ENCODE measurements at regions not wholly inside any gene's neighbourhood (a gene's known extent, or its start where the extent isn't known, plus 50 kb on each side); places are given as distances from the start of the nearest gene placed in this dataset.

DNA sequence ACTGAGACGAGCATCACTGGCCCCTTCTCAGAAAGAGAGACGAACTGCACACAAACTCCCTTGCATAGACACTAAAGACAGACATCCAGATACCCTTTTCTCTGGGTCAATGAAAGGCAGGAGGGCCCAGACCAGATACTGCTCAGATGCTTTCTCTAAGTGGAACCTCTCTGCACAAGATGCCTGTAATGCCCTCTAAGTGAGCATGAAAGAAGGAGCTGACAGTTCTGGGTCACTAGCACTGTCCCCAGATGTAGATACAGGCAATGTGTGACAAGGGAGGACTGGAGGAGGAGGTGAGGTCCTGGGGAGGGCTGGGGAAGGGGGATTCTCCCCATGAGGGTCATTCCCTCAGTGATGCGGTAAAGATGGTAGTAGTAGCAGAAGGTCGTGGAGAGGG lies 501.0 kb upstream of the CDH11 start:
- H3K4me3 ChIP-seq (ENCODE audit: low read depth, low read length): no peak overlapping the region
- no peak for DNase-seq (ENCODE audit: low read depth)
- TF ChIP-seq, protein P1, sequence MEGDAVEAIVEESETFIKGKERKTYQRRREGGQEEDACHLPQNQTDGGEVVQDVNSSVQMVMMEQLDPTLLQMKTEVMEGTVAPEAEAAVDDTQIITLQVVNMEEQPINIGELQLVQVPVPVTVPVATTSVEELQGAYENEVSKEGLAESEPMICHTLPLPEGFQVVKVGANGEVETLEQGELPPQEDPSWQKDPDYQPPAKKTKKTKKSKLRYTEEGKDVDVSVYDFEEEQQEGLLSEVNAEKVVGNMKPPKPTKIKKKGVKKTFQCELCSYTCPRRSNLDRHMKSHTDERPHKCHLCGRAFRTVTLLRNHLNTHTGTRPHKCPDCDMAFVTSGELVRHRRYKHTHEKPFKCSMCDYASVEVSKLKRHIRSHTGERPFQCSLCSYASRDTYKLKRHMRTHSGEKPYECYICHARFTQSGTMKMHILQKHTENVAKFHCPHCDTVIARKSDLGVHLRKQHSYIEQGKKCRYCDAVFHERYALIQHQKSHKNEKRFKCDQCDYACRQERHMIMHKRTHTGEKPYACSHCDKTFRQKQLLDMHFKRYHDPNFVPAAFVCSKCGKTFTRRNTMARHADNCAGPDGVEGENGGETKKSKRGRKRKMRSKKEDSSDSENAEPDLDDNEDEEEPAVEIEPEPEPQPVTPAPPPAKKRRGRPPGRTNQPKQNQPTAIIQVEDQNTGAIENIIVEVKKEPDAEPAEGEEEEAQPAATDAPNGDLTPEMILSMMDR (IDR thresholded peaks at IDR 0.05; ENCODE audit: insufficient read depth, low read depth, low read length): no peak

DNA sequence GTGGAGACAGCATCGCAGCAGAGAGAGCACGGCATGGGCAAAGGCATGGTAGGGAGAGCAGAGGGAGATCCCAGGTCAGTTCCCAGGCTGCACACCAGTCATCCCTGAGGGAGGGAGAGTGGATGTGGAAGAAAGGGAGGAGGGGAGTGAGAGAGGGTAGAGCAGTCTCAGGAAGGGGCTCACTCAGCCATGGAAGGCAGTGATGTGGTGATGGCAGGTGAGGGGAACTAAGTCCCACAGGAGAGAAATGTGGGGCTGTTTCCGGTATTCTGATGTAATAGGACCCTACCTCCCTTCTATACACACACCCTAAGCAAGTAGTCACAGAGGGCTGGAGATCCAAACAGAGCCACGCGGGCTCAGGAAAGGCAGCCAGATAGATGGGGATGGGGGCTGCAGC lies 500.3 kb upstream of the CDH11 start:
- H3K4me3 ChIP-seq (ENCODE audit: low read depth, low read length): no peak overlapping the region
- TF ChIP-seq, protein P1 (IDR thresholded peaks at IDR 0.05; ENCODE audit: insufficient read depth, low read depth, low read length): no peak
- DNase-seq (ENCODE audit: low read depth): no peak

DNA sequence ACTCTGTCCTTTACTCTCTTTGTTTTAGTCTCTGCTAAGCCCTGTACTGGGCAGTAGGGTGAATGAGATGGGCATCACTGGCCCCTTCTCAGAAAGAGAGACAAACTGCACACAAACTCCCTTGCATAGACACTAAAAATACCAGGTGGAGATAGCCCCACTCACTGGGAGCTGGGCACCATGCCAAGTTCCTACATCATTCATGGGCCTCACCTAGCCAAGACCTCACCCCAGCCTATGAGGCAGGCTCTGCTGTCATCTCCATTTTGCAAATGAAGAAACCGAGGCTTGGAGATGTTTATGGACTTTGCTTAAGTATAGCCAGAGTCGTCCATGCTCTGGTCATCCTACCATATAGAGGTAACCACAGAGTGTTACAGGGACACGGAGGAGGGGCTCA lies 499.8 kb upstream of the CDH11 start:
- TF ChIP-seq, protein P1 (IDR thresholded peaks at IDR 0.05; ENCODE audit: insufficient read depth, low read depth, low read length): no peak
- DNase-seq (ENCODE audit: low read depth): no peak

DNA sequence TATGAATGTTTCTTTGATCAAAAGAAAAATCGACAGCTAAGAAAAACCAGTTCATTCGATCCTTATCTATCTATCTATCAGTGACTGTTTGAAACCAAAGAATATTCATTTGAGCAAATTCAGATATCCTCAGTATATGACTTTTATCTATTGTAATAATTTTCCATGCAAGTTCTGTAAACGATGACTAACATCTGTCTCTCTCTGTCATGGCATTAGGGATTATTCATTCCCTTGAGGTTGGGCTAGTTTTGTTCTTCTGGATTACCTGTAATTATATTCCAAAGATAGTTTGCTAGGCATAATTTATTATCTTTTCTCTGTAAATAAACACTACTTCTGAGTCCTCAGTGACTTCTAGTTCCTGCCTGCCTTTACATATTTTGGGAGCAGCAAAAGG lies 497.7 kb upstream of the CDH11 start:
- no peak overlapping the region for H3K4me3 ChIP-seq (ENCODE audit: low read depth, low read length)
- no peak for DNase-seq (ENCODE audit: low read depth)
- TF ChIP-seq, protein P1 (IDR thresholded peaks at IDR 0.05; ENCODE audit: insufficient read depth, low read depth, low read length): no peak

More for the DNA sequence above, 499.8 kb upstream of the CDH11 start:
- H3K4me3 ChIP-seq (ENCODE audit: low read depth, low read length): no peak overlapping the region

DNA sequence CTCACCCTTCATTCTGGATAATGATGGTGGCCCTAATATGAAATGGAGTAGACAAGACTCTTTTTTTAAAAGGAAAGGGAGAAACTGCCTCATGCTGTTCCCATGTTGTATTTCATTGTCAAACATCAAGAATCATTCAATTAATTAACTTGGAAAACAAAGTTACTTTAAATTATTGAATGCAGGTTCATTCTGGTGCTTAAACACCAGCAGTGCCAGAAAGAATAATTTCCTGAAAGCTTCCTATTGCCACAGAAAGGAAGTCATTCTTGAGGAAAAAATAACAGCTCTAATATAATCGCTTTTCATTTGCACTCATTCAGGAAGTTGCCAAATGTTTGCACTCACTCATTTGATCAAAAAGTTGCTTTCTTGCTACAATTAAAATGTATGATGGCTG lies 497.1 kb upstream of the CDH11 start:
- TF ChIP-seq, protein P1 (IDR thresholded peaks at IDR 0.05; ENCODE audit: insufficient read depth, low read depth, low read length): no peak
- no peak overlapping the region for H3K4me3 ChIP-seq (ENCODE audit: low read depth, low read length)
- no peak for DNase-seq (ENCODE audit: low read depth)

DNA sequence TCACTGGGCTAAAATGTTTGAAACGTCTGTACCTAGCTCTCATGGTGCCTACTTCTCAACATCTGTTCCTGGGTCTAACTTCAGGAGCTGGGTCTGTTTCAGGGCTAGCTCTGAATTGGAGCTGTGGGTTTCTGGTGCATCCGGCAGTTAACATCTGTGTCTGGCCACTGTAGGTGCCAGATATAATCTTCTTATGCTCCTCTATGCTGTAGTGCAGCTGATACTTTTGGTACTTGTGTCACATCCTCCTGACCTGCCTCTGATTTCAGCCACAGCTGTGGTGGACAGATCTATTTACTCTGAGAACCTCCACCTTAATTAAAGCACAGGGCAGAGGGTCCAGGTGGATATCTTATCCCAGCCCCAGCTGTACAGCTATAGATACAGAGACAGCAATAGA lies 496.5 kb upstream of the CDH11 start:
- DNase-seq (ENCODE audit: low read depth): no peak
- no peak overlapping the region for H3K4me3 ChIP-seq (ENCODE audit: low read depth, low read length)
- TF ChIP-seq, protein P1 (IDR thresholded peaks at IDR 0.05; ENCODE audit: insufficient read depth, low read depth, low read length): no peak

DNA sequence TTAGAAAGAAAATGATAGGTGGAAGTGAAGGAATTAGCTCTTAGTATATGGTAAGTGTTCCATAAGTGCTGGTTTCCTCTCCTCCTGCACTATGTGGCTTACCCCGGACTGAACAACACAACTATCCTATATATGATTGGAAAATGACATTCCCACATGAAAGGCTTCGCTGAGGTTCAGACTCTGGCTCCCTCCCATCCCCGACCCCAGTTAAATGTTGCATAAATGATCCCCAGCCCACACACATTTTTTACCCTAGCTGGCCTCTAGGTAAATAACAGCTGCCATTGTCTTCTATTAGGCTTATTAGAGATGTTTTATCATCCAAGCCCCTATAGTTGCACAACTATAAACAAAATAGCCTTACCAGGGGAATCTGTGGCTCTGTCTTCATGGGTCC lies 495.6 kb upstream of the CDH11 start:
- TF ChIP-seq, protein P1 (IDR thresholded peaks at IDR 0.05; ENCODE audit: insufficient read depth, low read depth, low read length): no peak
- no peak overlapping the region for H3K4me3 ChIP-seq (ENCODE audit: low read depth, low read length)
- DNase-seq (ENCODE audit: low read depth): no peak

Data from fibroblast of villous mesenchyme (primary cell).